ENCODE measurements at regions not wholly inside any gene's neighbourhood (a gene's known extent, or its start where the extent isn't known, plus 50 kb on each side); places are given as distances from the start of the nearest gene placed in this dataset.
"Not testable (repeated sequence)": the region's sequence is repeated elsewhere in the genome, so short reads cannot be mapped to it uniquely, and the experiment has no call there.

DNA sequence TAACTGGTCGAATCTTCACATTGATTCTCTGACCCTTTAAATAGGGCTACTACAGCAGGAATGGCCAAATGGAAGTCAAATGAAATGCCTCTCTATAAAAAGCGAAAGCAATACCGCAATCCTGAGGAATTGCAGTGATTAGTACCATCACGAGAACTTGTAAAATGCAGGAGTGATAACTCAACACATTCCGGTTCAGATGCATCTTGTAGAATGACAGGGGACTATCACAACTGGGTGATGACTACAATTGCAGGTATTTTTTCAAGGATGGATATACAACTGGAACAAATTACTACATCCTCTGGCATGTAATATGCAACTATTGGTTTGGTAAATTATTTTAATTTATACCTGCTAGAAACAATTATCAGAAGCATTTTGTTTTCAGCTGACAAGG, 140.4 kb downstream of the PCDH20 start:
- Mint-ChIP-seq H3K9me3 (ENCODE audit: unreplicated experiment) (peaks cover 10% of the 10 kb centered on the region), H3K27me3 (ENCODE audit: unreplicated experiment) (no peaks in the 10 kb centered on the region), H3K4me3 (ENCODE audit: unreplicated experiment) (no peak overlapping the region), H3K27ac (ENCODE audit: unreplicated experiment) (no peak overlapping the region), H3K36me3 (ENCODE audit: unreplicated experiment) (no peaks in the 10 kb centered on the region), H3K4me1 (ENCODE audit: unreplicated experiment) (no peaks in the 10 kb centered on the region)
- DNase-seq (ENCODE audit: extremely low spot score, unreplicated experiment), result no peak
- no peak for TF ChIP-seq CTCF (IDR thresholded peaks at IDR 0.05)

DNA sequence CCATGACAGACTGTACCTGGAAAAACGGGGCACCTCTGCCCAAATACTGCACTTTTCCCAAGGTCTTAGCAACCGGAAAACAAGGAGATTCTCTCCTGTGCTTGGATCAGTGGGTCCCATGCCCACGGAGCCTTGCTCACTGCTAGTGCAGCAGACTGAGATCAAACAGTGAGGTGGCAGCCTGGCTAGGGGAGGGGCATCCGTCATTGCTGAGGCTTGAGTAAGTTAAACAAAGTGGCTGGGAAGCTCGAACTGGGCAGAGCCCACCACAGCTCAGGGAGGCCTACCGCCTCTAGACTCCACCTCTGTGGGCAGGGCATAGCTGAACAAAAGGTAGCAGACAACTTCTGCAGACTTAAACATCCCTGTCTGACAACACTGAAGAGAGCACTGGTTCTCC, 148.8 kb downstream of the PCDH20 start:
- H3K4me1 Mint-ChIP-seq (ENCODE audit: unreplicated experiment); H3K4me3 Mint-ChIP-seq (ENCODE audit: unreplicated experiment); H3K36me3 Mint-ChIP-seq (ENCODE audit: unreplicated experiment); DNase-seq (ENCODE audit: extremely low spot score, unreplicated experiment); H3K27ac Mint-ChIP-seq (ENCODE audit: unreplicated experiment): not testable (repeated sequence)
- peaks cover 23% of the 10 kb centered on the region for H3K9me3 Mint-ChIP-seq (ENCODE audit: unreplicated experiment)
- peaks cover 13% of the 10 kb centered on the region for H3K27me3 Mint-ChIP-seq (ENCODE audit: unreplicated experiment)

DNA sequence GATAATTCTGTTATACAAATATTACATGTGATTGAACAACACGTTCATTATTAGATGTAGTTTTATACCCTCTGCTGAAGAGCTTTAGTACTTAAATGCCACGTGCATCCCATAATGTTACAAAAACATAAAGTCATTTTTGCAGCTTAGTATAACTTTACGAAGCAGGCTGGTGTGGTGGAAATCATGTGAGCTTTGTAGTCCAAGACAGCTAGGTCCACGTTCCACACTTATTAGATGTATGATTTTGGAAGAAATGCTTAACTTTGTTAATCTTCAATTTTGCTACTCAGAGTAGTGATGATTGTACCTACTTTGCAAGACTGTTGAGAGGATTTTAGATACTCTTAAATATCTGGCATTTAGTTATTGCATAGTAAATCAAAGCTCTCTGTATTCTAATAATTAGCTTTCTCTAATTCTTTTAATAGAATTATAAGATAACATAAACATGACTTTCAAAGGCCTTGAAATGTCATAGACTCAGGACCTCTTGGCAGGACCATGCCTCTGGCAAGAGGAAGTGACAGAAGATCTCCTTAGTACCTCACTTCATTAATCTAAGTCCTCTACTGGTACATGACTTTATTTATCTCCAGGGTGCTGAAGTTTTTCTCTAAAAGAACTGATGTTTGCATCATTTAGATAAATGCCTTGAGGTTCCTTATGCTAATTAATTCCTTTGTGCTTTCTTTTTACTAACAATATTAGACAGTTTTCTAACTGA, 153.7 kb downstream of the PCDH20 start:
- H3K9me3 Mint-ChIP-seq (ENCODE audit: unreplicated experiment), result no peaks in the 10 kb centered on the region
- no peak for TF ChIP-seq CTCF (IDR thresholded peaks at IDR 0.05)
- DNase-seq (ENCODE audit: extremely low spot score, unreplicated experiment), result no peak
- H3K36me3 Mint-ChIP-seq (ENCODE audit: unreplicated experiment), result no peaks in the 10 kb centered on the region
- H3K4me3 Mint-ChIP-seq (ENCODE audit: unreplicated experiment), result no peak overlapping the region
- H3K27me3 Mint-ChIP-seq (ENCODE audit: unreplicated experiment), result peaks cover 13% of the 10 kb centered on the region
- H3K4me1 Mint-ChIP-seq (ENCODE audit: unreplicated experiment), result no peaks in the 10 kb centered on the region
- no peak overlapping the region for H3K27ac Mint-ChIP-seq (ENCODE audit: unreplicated experiment)

DNA sequence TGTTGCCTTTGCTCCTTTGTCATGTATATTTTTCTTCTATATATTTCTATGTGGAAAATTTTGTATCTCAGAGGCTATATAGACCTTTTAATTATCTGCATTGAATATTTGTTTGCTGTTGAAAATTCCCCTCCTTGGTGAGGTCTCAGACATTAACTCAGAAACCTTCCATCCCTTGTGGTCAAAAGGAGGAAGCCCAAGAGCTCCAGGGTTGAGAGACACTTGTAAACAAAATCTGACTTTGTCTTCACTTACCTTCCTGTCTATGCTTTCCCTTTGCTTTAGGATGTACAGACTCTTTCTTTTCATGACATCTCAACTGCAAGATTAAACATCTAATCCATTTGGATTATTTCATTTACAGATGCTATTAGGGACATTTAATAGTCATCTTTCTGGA, 157.5 kb downstream of the PCDH20 start:
- H3K36me3 Mint-ChIP-seq (ENCODE audit: unreplicated experiment), result no peaks in the 10 kb centered on the region
- H3K9me3 Mint-ChIP-seq (ENCODE audit: unreplicated experiment), result no peaks in the 10 kb centered on the region
- no peak for DNase-seq (ENCODE audit: extremely low spot score, unreplicated experiment)
- H3K27ac Mint-ChIP-seq (ENCODE audit: unreplicated experiment), result no peak overlapping the region
- H3K4me1 Mint-ChIP-seq (ENCODE audit: unreplicated experiment), result no peaks in the 10 kb centered on the region
- H3K4me3 Mint-ChIP-seq (ENCODE audit: unreplicated experiment), result no peak overlapping the region
- TF ChIP-seq CTCF (IDR thresholded peaks at IDR 0.05), result no peak
- peaks cover 3% of the 10 kb centered on the region for H3K27me3 Mint-ChIP-seq (ENCODE audit: unreplicated experiment)

DNA sequence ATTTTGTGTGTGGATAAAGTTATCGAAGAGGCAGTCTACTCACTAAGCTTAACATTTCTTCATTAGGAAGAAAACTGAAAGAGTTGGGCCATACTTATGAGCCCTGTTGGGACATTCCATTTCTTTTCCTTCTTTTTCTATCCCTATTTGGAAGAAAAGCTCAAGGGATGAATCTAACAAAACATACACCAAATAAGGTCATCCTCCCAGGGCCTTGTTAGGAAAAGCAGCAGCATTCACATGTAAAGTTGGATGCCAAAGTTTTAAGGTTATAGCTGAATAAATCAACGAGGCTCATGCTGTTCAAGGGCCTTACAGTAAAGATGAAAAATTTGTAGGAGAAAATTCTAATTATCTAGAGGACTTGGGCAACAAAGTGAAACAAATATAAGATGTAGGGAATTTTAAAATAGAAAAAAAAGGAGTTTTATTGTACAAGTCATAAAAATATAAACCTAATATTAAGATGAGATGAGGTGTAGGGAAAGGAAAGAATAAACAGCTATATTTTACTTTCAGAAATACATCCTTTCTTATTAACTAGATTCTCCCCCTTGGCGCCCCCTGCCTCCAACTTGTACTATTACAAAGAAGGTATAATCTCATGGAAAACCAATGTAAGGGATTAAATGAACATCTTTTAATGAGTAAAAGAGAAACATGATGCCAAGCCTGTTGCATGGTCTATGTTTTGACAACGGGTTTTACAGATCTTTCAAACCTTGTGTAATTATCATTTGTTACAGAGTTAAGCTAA, 160.4 kb downstream of the PCDH20 start:
- Mint-ChIP-seq H3K4me3 (ENCODE audit: unreplicated experiment) (no peak overlapping the region), H3K27me3 (ENCODE audit: unreplicated experiment) (no peaks in the 10 kb centered on the region), H3K4me1 (ENCODE audit: unreplicated experiment) (no peaks in the 10 kb centered on the region), H3K27ac (ENCODE audit: unreplicated experiment) (no peak overlapping the region), H3K36me3 (ENCODE audit: unreplicated experiment) (no peaks in the 10 kb centered on the region), H3K9me3 (ENCODE audit: unreplicated experiment) (no peaks in the 10 kb centered on the region)
- TF ChIP-seq CTCF (IDR thresholded peaks at IDR 0.05), result peak; percentile 43
- no peak for DNase-seq (ENCODE audit: extremely low spot score, unreplicated experiment)

All from osteocyte (in vitro differentiated cells).